ENCODE measurements at regions not wholly inside any gene's neighbourhood (a gene's known extent, or its start where the extent isn't known, plus 50 kb on each side); places are given as distances from the start of the nearest gene placed in this dataset.

GRCh38 chr2:215698566-215698965 is 262.7 kb upstream of the FN1 start:
- Histone ChIP-seq H3K27ac (ENCODE audit: low read depth, low read length, poor library complexity, severe bottlenecking) (no peak overlapping the region), H3K9ac (ENCODE audit: low read length) (no peak overlapping the region), H3K79me2 (ENCODE audit: insufficient read depth, low read length) (no peaks in the 10 kb centered on the region), H3K4me1 (ENCODE audit: insufficient read depth, low read length, severe bottlenecking) (no peaks in the 10 kb centered on the region), H3K4me2 (ENCODE audit: low read length) (no peak overlapping the region), H3K9me2 (ENCODE audit: low read depth, low read length) (no peaks in the 10 kb centered on the region), H3K36me3 (ENCODE audit: insufficient read depth, low read length) (no peaks in the 10 kb centered on the region), H3K9me3 (ENCODE audit: low read length) (no peaks in the 10 kb centered on the region), H2AFZ (ENCODE audit: low read length) (no peak overlapping the region), H3K4me3 (ENCODE audit: low read depth, low read length, poor library complexity, severe bottlenecking) (no peak overlapping the region), H3F3A (ENCODE audit: insufficient read depth, low read length) (no peaks in the 10 kb centered on the region), H4K20me1 (ENCODE audit: insufficient read depth, low read length) (no peaks in the 10 kb centered on the region), H3K27me3 (ENCODE audit: insufficient read depth, low read length) (no peaks in the 10 kb centered on the region)
- TF ChIP-seq CTCF (IDR thresholded peaks at IDR 0.05; ENCODE audit: low read length) (no peak), EZH2 (IDR thresholded peaks at IDR 0.05; ENCODE audit: borderline replicate concordance, low read length) (no peak)

GRCh38 chr2:215697496-215697895 is 261.6 kb upstream of the FN1 start:
- Histone ChIP-seq H2AFZ (ENCODE audit: low read length) (no peak overlapping the region), H3K79me2 (ENCODE audit: insufficient read depth, low read length) (no peaks in the 10 kb centered on the region), H3K27ac (ENCODE audit: low read depth, low read length, poor library complexity, severe bottlenecking) (no peak overlapping the region), H3F3A (ENCODE audit: insufficient read depth, low read length) (no peaks in the 10 kb centered on the region), H3K9me3 (ENCODE audit: low read length) (no peaks in the 10 kb centered on the region), H3K36me3 (ENCODE audit: insufficient read depth, low read length) (no peaks in the 10 kb centered on the region), H3K4me3 (ENCODE audit: low read depth, low read length, poor library complexity, severe bottlenecking) (no peak overlapping the region), H3K27me3 (ENCODE audit: insufficient read depth, low read length) (no peaks in the 10 kb centered on the region), H3K9ac (ENCODE audit: low read length) (no peak overlapping the region), H3K4me2 (ENCODE audit: low read length) (no peak overlapping the region), H3K4me1 (ENCODE audit: insufficient read depth, low read length, severe bottlenecking) (no peaks in the 10 kb centered on the region), H3K9me2 (ENCODE audit: low read depth, low read length) (no peaks in the 10 kb centered on the region), H4K20me1 (ENCODE audit: insufficient read depth, low read length) (no peaks in the 10 kb centered on the region)
- TF ChIP-seq CTCF (IDR thresholded peaks at IDR 0.05; ENCODE audit: low read length): no peak
- no peak for TF ChIP-seq EZH2 (IDR thresholded peaks at IDR 0.05; ENCODE audit: borderline replicate concordance, low read length)

GRCh38 chr2:215697003-215697402 is 261.1 kb upstream of the FN1 start:
- Histone ChIP-seq H4K20me1 (ENCODE audit: insufficient read depth, low read length) (no peaks in the 10 kb centered on the region), H3K36me3 (ENCODE audit: insufficient read depth, low read length) (no peaks in the 10 kb centered on the region), H3K4me1 (ENCODE audit: insufficient read depth, low read length, severe bottlenecking) (no peaks in the 10 kb centered on the region), H3K9me3 (ENCODE audit: low read length) (no peaks in the 10 kb centered on the region), H2AFZ (ENCODE audit: low read length) (no peak overlapping the region), H3K27ac (ENCODE audit: low read depth, low read length, poor library complexity, severe bottlenecking) (no peak overlapping the region), H3K9me2 (ENCODE audit: low read depth, low read length) (no peaks in the 10 kb centered on the region), H3K27me3 (ENCODE audit: insufficient read depth, low read length) (no peaks in the 10 kb centered on the region), H3K4me3 (ENCODE audit: low read depth, low read length, poor library complexity, severe bottlenecking) (no peak overlapping the region), H3K9ac (ENCODE audit: low read length) (no peak overlapping the region), H3K4me2 (ENCODE audit: low read length) (no peak overlapping the region), H3K79me2 (ENCODE audit: insufficient read depth, low read length) (no peaks in the 10 kb centered on the region), H3F3A (ENCODE audit: insufficient read depth, low read length) (no peaks in the 10 kb centered on the region)
- TF ChIP-seq CTCF (IDR thresholded peaks at IDR 0.05; ENCODE audit: low read length): no peak
- TF ChIP-seq EZH2 (IDR thresholded peaks at IDR 0.05; ENCODE audit: borderline replicate concordance, low read length): no peak
